Neural cell (in vitro differentiated cells): ENCODE measurements at regions not wholly inside any gene's neighbourhood (a gene's known extent, or its start where the extent isn't known, plus 50 kb on each side); places are given as distances from the start of the nearest gene placed in this dataset.

Source experiments
- H2AFZ ChIP-seq: fragments of 200-600, 300-800 bp; sonication (generic), shearing (Covaris generic); 2 replicates; pipeline ENCODE4 v1.6.0; 2014; ENCODE audit warnings: low read depth, mild to moderate bottlenecking, antibody characterized with exemption, low read length, moderate library complexity
- H3F3A ChIP-seq: fragments of 200-600 bp; shearing (Covaris generic); 2 replicates; pipeline ENCODE4 v1.6.1; 2016; ENCODE audit warnings: mild to moderate bottlenecking, moderate library complexity, mixed read lengths, antibody characterized with exemption, low read length; ENCODE audit not compliant: insufficient read depth, poor library complexity, severe bottlenecking
- H3K27ac ChIP-seq: fragments of 200-600, 300-800 bp; sonication (generic), shearing (Covaris generic); 2 replicates; pipeline ENCODE4 v1.5.1; 2014; ENCODE audit warnings: mild to moderate bottlenecking, low read length, moderate library complexity
- H3K27me3 ChIP-seq: fragments of 300-800, 200-600 bp; sonication (generic), shearing (Covaris generic); 2 replicates; pipeline ENCODE4 v1.6.0; 2014; ENCODE audit warnings: mild to moderate bottlenecking, low read depth, low read length, moderate library complexity; ENCODE audit not compliant: insufficient read depth
- H3K36me3 ChIP-seq: fragments of 300-800, 200-600 bp; sonication (generic), shearing (Covaris generic); 2 replicates; pipeline ENCODE4 v1.5.1; 2014; ENCODE audit warnings: mild to moderate bottlenecking, antibody characterized with exemption, low read length, moderate library complexity; ENCODE audit not compliant: insufficient read depth
- H3K4me2 ChIP-seq: fragments of 300-800, 200-600 bp; sonication (generic), shearing (Covaris generic); 2 replicates; pipeline ENCODE4 v1.6.0; 2014; ENCODE audit warnings: mild to moderate bottlenecking, low read length
- H3K4me3 ChIP-seq: fragments of 300-800, 200-600 bp; sonication (generic), shearing (Covaris generic); 2 replicates; pipeline ENCODE4 v1.5.1; 2014; ENCODE audit warnings: mild to moderate bottlenecking, low read length, moderate library complexity
- H3K79me2 ChIP-seq: fragments of 200-600 bp; shearing (Covaris generic); replicated peaks from 2 replicates; pipeline ENCODE4 v1.6.0; 2014; ENCODE audit warnings: mild to moderate bottlenecking, low read length, moderate library complexity; ENCODE audit not compliant: insufficient read depth
- H3K9ac ChIP-seq: fragments of 300-800, 200-600 bp; sonication (generic), shearing (Covaris generic); 2 replicates; pipeline ENCODE4 v1.6.1; 2016; ENCODE audit warnings: mild to moderate bottlenecking, low read length, mixed read lengths
- H3K9me2 ChIP-seq: fragments of 200-600 bp; shearing (Covaris generic); 2 replicates; pipeline ENCODE4 v1.6.1; 2016; ENCODE audit warnings: mild to moderate bottlenecking, low read length, mixed read lengths; ENCODE audit not compliant: insufficient read depth
- H3K9me3 ChIP-seq: fragments of 200-600, 300-800 bp; sonication (generic), shearing (Covaris generic); 2 replicates; pipeline ENCODE4 v1.6.1; 2016; ENCODE audit warnings: mild to moderate bottlenecking, mixed run types, low read length, moderate library complexity, mixed read lengths
- H4K20me1 ChIP-seq: fragments of 200-600 bp; shearing (Covaris generic); 2 replicates; pipeline ENCODE4 v1.6.1; 2016; ENCODE audit warnings: mild to moderate bottlenecking, mixed run types; ENCODE audit not compliant: insufficient read depth
- CTCF ChIP-seq: fragments of 450-650 bp; IDR thresholded peaks from 2 replicates; pipeline ENCODE4 v1.5.1; 2014; ENCODE audit warnings: antibody characterized with exemption, mild to moderate bottlenecking, moderate library complexity; ENCODE audit not compliant: poor library complexity, severe bottlenecking
- EP300 ChIP-seq: fragments of 450-650 bp; conservative IDR thresholded peaks from 2 replicates; pipeline ENCODE4 v1.6.1; 2014; ENCODE audit warnings: antibody characterized with exemption, mild to moderate bottlenecking, moderate library complexity; ENCODE audit not compliant: poor library complexity, severe bottlenecking
- EZH2 ChIP-seq: fragments of 200-600, 300-800 bp; shearing (Covaris generic), sonication (generic); IDR thresholded peaks from 2 replicates; pipeline ENCODE4 v1.6.1; 2014; ENCODE audit warnings: antibody characterized with exemption, low read length, borderline replicate concordance, mild to moderate bottlenecking; ENCODE audit not compliant: insufficient read depth, poor library complexity, severe bottlenecking
- MXI1 ChIP-seq: fragments of 450-650 bp; conservative IDR thresholded peaks from 2 replicates; pipeline ENCODE4 v1.6.1; 2014; ENCODE audit warnings: antibody characterized with exemption, mild to moderate bottlenecking; ENCODE audit not compliant: poor library complexity, severe bottlenecking
- POLR2AphosphoS5 ChIP-seq: IDR thresholded peaks from 2 replicates; pipeline ENCODE4 v1.6.1; 2012
- RAD21 ChIP-seq: fragments of 450-650 bp; conservative IDR thresholded peaks from 2 replicates; pipeline ENCODE4 v1.6.1; 2014; ENCODE audit warnings: antibody characterized with exemption, mild to moderate bottlenecking, moderate library complexity
- REST ChIP-seq: IDR thresholded peaks from 2 replicates; pipeline ENCODE4 v1.6.1; 2012; ENCODE audit warnings: borderline replicate concordance
- SMC3 ChIP-seq: fragments of 450-650 bp; conservative IDR thresholded peaks from 2 replicates; pipeline ENCODE4 v1.6.1; 2014; ENCODE audit warnings: antibody characterized with exemption, mild to moderate bottlenecking, moderate library complexity; ENCODE audit not compliant: poor library complexity
- TAF1 ChIP-seq: IDR thresholded peaks from 2 replicates; pipeline ENCODE4 v1.6.1; 2012; ENCODE audit warnings: low read depth

GRCh38 chr2:128667391-128667790 is 348.7 kb upstream of the HS6ST1 start:
- Histone ChIP-seq H3K27ac (no peak overlapping the region), H3K36me3 (no peaks in the 10 kb centered on the region), H3F3A (no peaks in the 10 kb centered on the region), H3K79me2 (no peaks in the 10 kb centered on the region), H4K20me1 (no peaks in the 10 kb centered on the region), H2AFZ (no peak overlapping the region), H3K9ac (no peak overlapping the region), H3K4me2 (no peak overlapping the region), H3K4me3 (no peak overlapping the region), H3K9me2 (no peaks in the 10 kb centered on the region), H3K9me3 (no peaks in the 10 kb centered on the region), H3K27me3 (no peaks in the 10 kb centered on the region)
- TF ChIP-seq MXI1 (no peak), EP300 (no peak), CTCF (no peak), REST (no peak)

- Histone ChIP-seq H3F3A (no peaks in the 10 kb centered on the region), H3K79me2 (no peaks in the 10 kb centered on the region), H3K4me3 (no peak overlapping the region), H3K4me2 (no peak overlapping the region), H3K27me3 (no peaks in the 10 kb centered on the region), H3K9ac (no peak overlapping the region), H2AFZ (no peak overlapping the region), H3K27ac (no peak overlapping the region), H3K9me3 (no peaks in the 10 kb centered on the region), H3K36me3 (no peaks in the 10 kb centered on the region), H4K20me1 (no peaks in the 10 kb centered on the region), H3K9me2 (no peaks in the 10 kb centered on the region)
- TF ChIP-seq REST (no peak), TAF1 (no peak), RAD21 (no peak), SMC3 (no peak), POLR2AphosphoS5 (no peak), CTCF (no peak), MXI1 (no peak), EZH2 (no peak)
These were observed 350.3 kb upstream of the HS6ST1 start for GRCh38 chr2:128668946-128669345.
